SU-DHL-6 (cell line): ENCODE measurements at regions not wholly inside any gene's neighbourhood (a gene's known extent, or its start where the extent isn't known, plus 50 kb on each side); places are given as distances from the start of the nearest gene placed in this dataset.

Experiments used
- EZH2phosphoT487 ChIP-seq: fragments of 200-600 bp; sonication (generic), shearing (Covaris generic); conservative IDR thresholded peaks from 2 replicates; pipeline ENCODE4 v1.6.1; 2018; ENCODE audit warnings: mild to moderate bottlenecking, antibody characterized with exemption, low read length, moderate library complexity, mixed read lengths
- TF ChIP-seq, protein P1 (sequence below): fragments of 200-600 bp; sonication (generic); IDR thresholded peaks from one replicate; pipeline ENCODE4 v1.5.1; 2017; ENCODE audit warnings: antibody characterized with exemption, mild to moderate bottlenecking, low read length, moderate library complexity; ENCODE audit not compliant: insufficient read depth, poor library complexity, severe bottlenecking

DNA sequence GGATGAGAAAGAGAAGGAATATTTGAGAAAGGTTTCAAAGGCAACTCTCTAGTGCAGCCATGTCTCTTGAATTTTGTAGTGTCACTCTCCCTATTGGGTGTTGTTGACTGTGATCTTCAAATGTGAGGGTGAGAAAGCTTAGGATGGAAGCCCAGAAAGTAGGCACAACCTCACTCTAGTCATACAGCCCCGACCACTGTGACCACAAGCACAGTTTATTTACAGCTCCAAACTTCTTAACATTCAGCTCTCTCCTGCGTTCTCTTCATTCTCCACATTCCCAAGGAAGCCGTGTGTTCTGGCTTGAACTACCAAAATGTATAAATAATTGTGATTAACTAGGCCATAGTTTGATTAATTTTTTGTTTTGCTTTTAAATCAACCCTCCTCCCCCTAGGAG lies 542.9 kb downstream of the LRRC70 start:
- TF ChIP-seq, protein P1, sequence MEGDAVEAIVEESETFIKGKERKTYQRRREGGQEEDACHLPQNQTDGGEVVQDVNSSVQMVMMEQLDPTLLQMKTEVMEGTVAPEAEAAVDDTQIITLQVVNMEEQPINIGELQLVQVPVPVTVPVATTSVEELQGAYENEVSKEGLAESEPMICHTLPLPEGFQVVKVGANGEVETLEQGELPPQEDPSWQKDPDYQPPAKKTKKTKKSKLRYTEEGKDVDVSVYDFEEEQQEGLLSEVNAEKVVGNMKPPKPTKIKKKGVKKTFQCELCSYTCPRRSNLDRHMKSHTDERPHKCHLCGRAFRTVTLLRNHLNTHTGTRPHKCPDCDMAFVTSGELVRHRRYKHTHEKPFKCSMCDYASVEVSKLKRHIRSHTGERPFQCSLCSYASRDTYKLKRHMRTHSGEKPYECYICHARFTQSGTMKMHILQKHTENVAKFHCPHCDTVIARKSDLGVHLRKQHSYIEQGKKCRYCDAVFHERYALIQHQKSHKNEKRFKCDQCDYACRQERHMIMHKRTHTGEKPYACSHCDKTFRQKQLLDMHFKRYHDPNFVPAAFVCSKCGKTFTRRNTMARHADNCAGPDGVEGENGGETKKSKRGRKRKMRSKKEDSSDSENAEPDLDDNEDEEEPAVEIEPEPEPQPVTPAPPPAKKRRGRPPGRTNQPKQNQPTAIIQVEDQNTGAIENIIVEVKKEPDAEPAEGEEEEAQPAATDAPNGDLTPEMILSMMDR: no peak
- no peak for TF ChIP-seq EZH2phosphoT487
